22Rv1 (cell line): ENCODE measurements at regions not wholly inside any gene's neighbourhood (a gene's known extent, or its start where the extent isn't known, plus 50 kb on each side); places are given as distances from the start of the nearest gene placed in this dataset.

Experiments used
- ZFX ChIP-seq: fragments of 450-650 bp; IDR thresholded peaks from 2 replicates; pipeline ENCODE4 v1.6.1; 2017; ENCODE audit warnings: antibody characterized with exemption, borderline replicate concordance
- TF ChIP-seq, protein P1 (sequence below): fragments of 450-650 bp; IDR thresholded peaks from 2 replicates; pipeline ENCODE4 v1.5.1; 2017; ENCODE audit warnings: mild to moderate bottlenecking

DNA sequence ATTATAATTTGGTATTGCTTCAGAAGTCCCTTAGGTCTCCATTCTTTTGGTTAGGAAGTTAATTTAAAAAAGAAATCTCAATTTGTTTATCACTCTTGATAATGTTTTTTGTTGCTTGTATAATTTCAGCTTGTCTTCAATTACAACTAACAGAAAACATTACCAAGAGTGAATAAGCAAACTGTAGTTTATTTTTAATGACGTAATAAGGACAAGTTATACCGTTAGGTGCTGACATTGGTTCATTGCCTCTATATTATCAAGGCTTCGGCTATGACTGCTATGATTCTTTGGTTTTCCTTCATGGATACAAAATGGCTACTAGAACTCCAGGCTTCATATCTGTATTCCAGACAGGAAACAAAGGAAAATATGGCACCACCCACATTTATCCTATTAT is 220.6 kb downstream of the PTGER3 start:
- TF ChIP-seq, protein P1, sequence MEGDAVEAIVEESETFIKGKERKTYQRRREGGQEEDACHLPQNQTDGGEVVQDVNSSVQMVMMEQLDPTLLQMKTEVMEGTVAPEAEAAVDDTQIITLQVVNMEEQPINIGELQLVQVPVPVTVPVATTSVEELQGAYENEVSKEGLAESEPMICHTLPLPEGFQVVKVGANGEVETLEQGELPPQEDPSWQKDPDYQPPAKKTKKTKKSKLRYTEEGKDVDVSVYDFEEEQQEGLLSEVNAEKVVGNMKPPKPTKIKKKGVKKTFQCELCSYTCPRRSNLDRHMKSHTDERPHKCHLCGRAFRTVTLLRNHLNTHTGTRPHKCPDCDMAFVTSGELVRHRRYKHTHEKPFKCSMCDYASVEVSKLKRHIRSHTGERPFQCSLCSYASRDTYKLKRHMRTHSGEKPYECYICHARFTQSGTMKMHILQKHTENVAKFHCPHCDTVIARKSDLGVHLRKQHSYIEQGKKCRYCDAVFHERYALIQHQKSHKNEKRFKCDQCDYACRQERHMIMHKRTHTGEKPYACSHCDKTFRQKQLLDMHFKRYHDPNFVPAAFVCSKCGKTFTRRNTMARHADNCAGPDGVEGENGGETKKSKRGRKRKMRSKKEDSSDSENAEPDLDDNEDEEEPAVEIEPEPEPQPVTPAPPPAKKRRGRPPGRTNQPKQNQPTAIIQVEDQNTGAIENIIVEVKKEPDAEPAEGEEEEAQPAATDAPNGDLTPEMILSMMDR, result no peak
- no peak for TF ChIP-seq ZFX
